A549 (cell line): ENCODE measurements at regions not wholly inside any gene's neighbourhood (a gene's known extent, or its start where the extent isn't known, plus 50 kb on each side); places are given as distances from the start of the nearest gene placed in this dataset.
"Not testable (repeated sequence)": the region's sequence is repeated elsewhere in the genome, so short reads cannot be mapped to it uniquely, and the experiment has no call there.

Experiments used
- ATAC-seq, 2 experiments: fragments of 200-7000 bp in 1 of 2; fragments of >200 bp in 1 of 2; cut with Nextera tagmentation in 1 of 2; cut with Tn5 transposase in 1 of 2; 3 replicates each; pipeline versions ENCODE4 v1.8.0 to v1.9.1; 2018 to 2020; ENCODE audit warnings: mild to moderate bottlenecking in 1 of 2, moderate library complexity in 1 of 2
- CTCF ChIA-PET: fragments of 300-600 bp; sonication (Branson Sonifier 250); formaldehyde crosslinking; extraction: SDS; loops from one replicate; lab custom pipeline; 2021; ENCODE audit warnings: antibody characterized with exemption, inconsistent platforms; lab: Yijun Ruan, JAX
- POLR2A ChIA-PET: fragments of 350-600 bp; formaldehyde crosslinking; extraction: SDS; loops from one replicate; lab custom pipeline; 2021; ENCODE audit warnings: antibody characterized with exemption, inconsistent platforms; lab: Yijun Ruan, JAX
- DNase-seq, 2 experiments: peaks; one replicate each; pipeline versions ENCODE4 v3.0.0 to v3.0.0-alpha.2; 2011 to 2016; ENCODE audit warnings: low read depth in 1 of 2, low spot score in 1 of 2
- FAIRE-seq: peaks from 2 replicates; lab custom pipeline; 2011; peaks lifted over from hg19 to GRCh38; lab: Jason Lieb, UNC
- H3K27ac ChIP-seq, 2 experiments: fragments of >200 bp; sonication (Bioruptor Twin); formaldehyde crosslinking; 3 replicates each; pipeline ENCODE4 v1.5.1; 2016 to 2017
- H3K4me1 ChIP-seq: fragments of >200 bp; sonication (Bioruptor Twin); formaldehyde crosslinking; 3 replicates; pipeline ENCODE4 v1.6.1; 2016
- H3K4me2 ChIP-seq: fragments of >200 bp; sonication (Bioruptor Twin); formaldehyde crosslinking; 3 replicates; pipeline ENCODE4 v1.6.1; 2016
- H3K4me3 ChIP-seq: fragments of >200 bp; sonication (Bioruptor Twin); formaldehyde crosslinking; 3 replicates; pipeline ENCODE4 v1.5.1; 2016
- H3K9me3 ChIP-seq: fragments of >200 bp; sonication (Bioruptor Twin); formaldehyde crosslinking; 3 replicates; pipeline ENCODE4 v1.6.1; 2016
- CBX2 ChIP-seq: fragments of 200-600 bp; sonication (generic); IDR thresholded peaks from 2 replicates; pipeline ENCODE4 v1.6.1; 2016; ENCODE audit warnings: low read depth, mild to moderate bottlenecking, borderline replicate concordance
- CBX8 ChIP-seq: fragments of 200-600 bp; sonication (generic); IDR thresholded peaks from 2 replicates; pipeline ENCODE4 v1.6.1; 2016
- CHD2 ChIP-seq: fragments of 150-350 bp; IDR thresholded peaks from 2 replicates; pipeline ENCODE4 v1.6.1; 2014; ENCODE audit warnings: low read length; ENCODE audit not compliant: partially characterized antibody
- CHD4 ChIP-seq: fragments of 200-600 bp; sonication (generic); IDR thresholded peaks from 2 replicates; pipeline ENCODE4 v1.6.1; 2016; ENCODE audit warnings: antibody characterized with exemption, mild to moderate bottlenecking, borderline replicate concordance
- EHF ChIP-seq: fragments of 250-450 bp; sonication (Bioruptor Pico); IDR thresholded peaks from 2 replicates; pipeline ENCODE4 v1.5.0; 2020; ENCODE audit warnings: mild to moderate bottlenecking
- EHMT2 ChIP-seq: fragments of 200-600 bp; sonication (generic); IDR thresholded peaks from 2 replicates; pipeline ENCODE4 v1.6.1; 2016; ENCODE audit warnings: antibody characterized with exemption, low read depth, mild to moderate bottlenecking, moderate library complexity
- EP300 ChIP-seq, 2 experiments: fragments of >200 bp; sonication (Bioruptor Twin); formaldehyde crosslinking; IDR thresholded peaks; 2 replicates in 1 of 2; 3 replicates in 1 of 2; pipeline ENCODE4 v1.6.1; 2016 to 2017
- GATA3 ChIP-seq: IDR thresholded peaks from 2 replicates; pipeline ENCODE4 v1.6.1; 2012; ENCODE audit warnings: borderline replicate concordance
- HDAC2 ChIP-seq: fragments of 200-600 bp; sonication (generic); IDR thresholded peaks from 2 replicates; pipeline ENCODE4 v1.6.1; 2016
- HOXB5 ChIP-seq: fragments of 250-450 bp; sonication (Bioruptor Pico); IDR thresholded peaks from 2 replicates; pipeline ENCODE4 v1.5.0; 2020; ENCODE audit warnings: mild to moderate bottlenecking, moderate library complexity
- JUN ChIP-seq, 2 experiments: fragments of >200 bp; sonication (Bioruptor Twin); formaldehyde crosslinking; IDR thresholded peaks; 2 replicates in 1 of 2; 3 replicates in 1 of 2; pipeline ENCODE4 v1.6.1; 2016 to 2017
- JUNB ChIP-seq: fragments of >200 bp; sonication (Bioruptor Twin); formaldehyde crosslinking; IDR thresholded peaks from 2 replicates; pipeline ENCODE4 v1.6.1; 2016
- MAFK ChIP-seq: fragments of 450-650 bp; IDR thresholded peaks from 2 replicates; pipeline ENCODE4 v1.6.1; 2014; ENCODE audit not compliant: partially characterized antibody
- MAZ ChIP-seq: fragments of 150-350 bp; IDR thresholded peaks from 2 replicates; pipeline ENCODE4 v1.6.1; 2014; ENCODE audit warnings: antibody characterized with exemption, low read depth, low read length, borderline replicate concordance
- MYC ChIP-seq: IDR thresholded peaks from 2 replicates; pipeline ENCODE4 v1.6.1; 2012; ENCODE audit warnings: mild to moderate bottlenecking, inconsistent platforms, low read length, improper control_type of control experiment, borderline replicate concordance
- NFE2L2 ChIP-seq: fragments of 150-350 bp; conservative IDR thresholded peaks from 2 replicates; pipeline ENCODE4 v1.6.1; 2014; ENCODE audit warnings: low read length
- NPAS2 ChIP-seq: fragments of 250-450 bp; sonication (Bioruptor Pico); IDR thresholded peaks from 2 replicates; pipeline ENCODE4 v1.8.0; 2022; ENCODE audit warnings: mild to moderate bottlenecking, moderate library complexity, borderline replicate concordance
- RAD21 ChIP-seq, 2 experiments: fragments of >200 bp in 1 of 2; sonication (Bioruptor Twin) in 1 of 2; formaldehyde crosslinking in 1 of 2; IDR thresholded peaks in 1 of 2; conservative IDR thresholded peaks in 1 of 2; 2 replicates in 1 of 2; 3 replicates in 1 of 2; pipeline ENCODE4 v1.6.1; 2012 to 2018; ENCODE audit warnings: inconsistent platforms in 1 of 2
- RARB ChIP-seq: fragments of 250-450 bp; sonication (Bioruptor Pico); IDR thresholded peaks from 2 replicates; pipeline ENCODE4 v1.8.0; 2021; ENCODE audit warnings: mild to moderate bottlenecking, moderate library complexity
- RCOR1 ChIP-seq: fragments of 150-350 bp; IDR thresholded peaks from 2 replicates; pipeline ENCODE4 v1.6.1; 2014; ENCODE audit warnings: antibody characterized with exemption, low read length, low read depth
- RNF2 ChIP-seq: fragments of 200-600 bp; sonication (generic); IDR thresholded peaks from 2 replicates; pipeline ENCODE4 v1.6.1; 2016; ENCODE audit warnings: low read depth, mild to moderate bottlenecking, antibody characterized with exemption, moderate library complexity, borderline replicate concordance
- SMC3 ChIP-seq: fragments of >200 bp; sonication (Bioruptor Twin); formaldehyde crosslinking; IDR thresholded peaks from 3 replicates; pipeline ENCODE4 v1.6.1; 2018; ENCODE audit warnings: inconsistent platforms
- SREBF2 ChIP-seq: fragments of 450-650 bp; IDR thresholded peaks from 2 replicates; pipeline ENCODE4 v1.6.1; 2014; ENCODE audit warnings: mild to moderate bottlenecking, moderate library complexity
- TFCP2L1 ChIP-seq: fragments of 250-450 bp; sonication (Bioruptor Pico); IDR thresholded peaks from 2 replicates; pipeline ENCODE4 v1.5.0; 2021; ENCODE audit warnings: mild to moderate bottlenecking
- ZFP36 ChIP-seq: fragments of 450-650 bp; IDR thresholded peaks from 2 replicates; pipeline ENCODE4 v1.6.1; 2014; ENCODE audit warnings: borderline replicate concordance; ENCODE audit not compliant: partially characterized antibody
- ZNF302 ChIP-seq: fragments of 250-450 bp; sonication (Bioruptor Pico); IDR thresholded peaks from 2 replicates; pipeline ENCODE4 v1.9.0; 2021; ENCODE audit warnings: inconsistent platforms, mild to moderate bottlenecking, moderate library complexity
- ZSCAN20 ChIP-seq: fragments of 250-450 bp; sonication (Bioruptor Pico); IDR thresholded peaks from 2 replicates; pipeline ENCODE4 v1.8.0; 2022; ENCODE audit warnings: mild to moderate bottlenecking, moderate library complexity
- WGBS: methylation state at CpG from one replicate; pipeline ENCODE4 v1.1.6; 2017; ENCODE audit errors: missing lambda C conversion rate; 5-methylcytosine and 5-hydroxymethylcytosine counted together
- TF ChIP-seq, protein P1 (sequence below): fragments of >200 bp; sonication (Bioruptor Twin); formaldehyde crosslinking; IDR thresholded peaks from 3 replicates; pipeline ENCODE4 v1.6.1; 2016
- TF ChIP-seq, protein P2 (sequence below): fragments of 150-350 bp; IDR thresholded peaks from 2 replicates; pipeline ENCODE4 v1.6.1; 2014; ENCODE audit warnings: low read depth, mild to moderate bottlenecking, low read length
- TF ChIP-seq, protein P3 (sequence below): IDR thresholded peaks from 2 replicates; pipeline ENCODE4 v1.6.1; 2012

DNA sequence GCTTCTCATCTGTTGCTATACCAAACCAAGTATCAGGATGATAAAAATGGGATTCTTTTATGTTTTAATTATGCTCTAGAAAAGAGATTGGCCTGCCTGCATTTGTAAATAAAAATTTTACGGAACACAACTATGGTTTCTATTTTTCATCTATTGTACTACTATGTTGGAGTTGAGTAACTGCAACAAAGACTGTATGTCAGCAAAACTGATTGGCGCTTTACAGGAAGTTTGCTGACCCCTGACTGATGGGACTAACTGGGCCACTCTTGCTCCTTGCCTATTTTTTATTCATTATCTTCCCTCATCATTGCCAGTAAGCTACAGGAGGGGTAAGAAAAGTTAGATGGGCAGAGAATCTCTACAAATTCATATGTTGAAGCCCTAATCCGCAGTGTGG, 242.3 kb downstream of the FSIP2 start:
- H3K4me3 ChIP-seq: no peak overlapping the region
- WGBS: 71% methylated on average over 3 of the region's 3 CpGs
- ATAC-seq: no peak
- no peaks in the 10 kb centered on the region for H3K4me1 ChIP-seq
- no peak for FAIRE-seq
- no peak for TF ChIP-seq JUNB
- no peak for TF ChIP-seq TFCP2L1 (CRISPR knock-in tag)
- TF ChIP-seq SMC3: no peak
- TF ChIP-seq MYC: no peak
- TF ChIP-seq RAD21 (conservative IDR thresholded peaks at IDR 0.05 in 1 of 2, IDR thresholded peaks at IDR 0.05 in 1 of 2): no peak
- no peak for TF ChIP-seq CHD2
- TF ChIP-seq RARB: no peak
- TF ChIP-seq ZNF302: no peak
- no peak for TF ChIP-seq RNF2
- TF ChIP-seq, all 56 proteins: peak for 0
- Histone ChIP-seq H3K9me3 (no peaks in the 10 kb centered on the region), H3K27ac (no peak overlapping the region), H3K4me2 (no peak overlapping the region)
- DNase-seq: no peak
- POLR2A ChIA-PET: no interaction called here
- CTCF ChIA-PET: interaction anchor here (1.0 kb wide), 1 partner anchor 9 kb away, joined by 4 read pairs; no protein-coding TSS in a partner anchor

DNA sequence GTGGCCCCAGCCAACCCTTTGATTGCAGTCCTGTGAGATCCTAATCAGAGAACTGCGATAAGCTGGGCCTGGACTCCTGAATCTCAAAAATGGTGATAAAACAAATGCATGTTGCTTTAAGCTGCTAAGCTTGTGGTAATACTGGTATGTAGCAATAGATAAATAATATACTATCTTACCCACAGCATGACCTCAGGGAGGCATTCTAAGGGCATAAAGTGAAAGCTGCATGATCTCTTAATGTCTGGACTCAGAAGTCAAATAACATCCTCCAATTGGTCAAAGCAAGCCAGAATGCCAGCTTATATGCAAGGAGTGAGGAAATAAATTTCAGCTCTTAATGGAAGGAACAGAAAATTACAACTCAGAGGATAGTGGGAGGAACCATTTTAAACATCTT, 246.1 kb downstream of the FSIP2 start:
- Histone ChIP-seq H3K9me3 (no peaks in the 10 kb centered on the region), H3K4me3 (no peak overlapping the region), H3K4me2 (no peak overlapping the region), H3K4me1 (no peaks in the 10 kb centered on the region), H3K27ac (no peak overlapping the region)
- ChIA-PET CTCF (no interaction called here), POLR2A (no interaction called here)
- no peak for DNase-seq
- TF ChIP-seq CBX8: no peak
- TF ChIP-seq TFCP2L1 (CRISPR knock-in tag): no peak
- TF ChIP-seq, protein P1, sequence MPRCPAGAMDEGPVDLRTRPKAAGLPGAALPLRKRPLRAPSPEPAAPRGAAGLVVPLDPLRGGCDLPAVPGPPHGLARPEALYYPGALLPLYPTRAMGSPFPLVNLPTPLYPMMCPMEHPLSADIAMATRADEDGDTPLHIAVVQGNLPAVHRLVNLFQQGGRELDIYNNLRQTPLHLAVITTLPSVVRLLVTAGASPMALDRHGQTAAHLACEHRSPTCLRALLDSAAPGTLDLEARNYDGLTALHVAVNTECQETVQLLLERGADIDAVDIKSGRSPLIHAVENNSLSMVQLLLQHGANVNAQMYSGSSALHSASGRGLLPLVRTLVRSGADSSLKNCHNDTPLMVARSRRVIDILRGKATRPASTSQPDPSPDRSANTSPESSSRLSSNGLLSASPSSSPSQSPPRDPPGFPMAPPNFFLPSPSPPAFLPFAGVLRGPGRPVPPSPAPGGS: no peak
- TF ChIP-seq NFE2L2: no peak
- TF ChIP-seq, protein P2, sequence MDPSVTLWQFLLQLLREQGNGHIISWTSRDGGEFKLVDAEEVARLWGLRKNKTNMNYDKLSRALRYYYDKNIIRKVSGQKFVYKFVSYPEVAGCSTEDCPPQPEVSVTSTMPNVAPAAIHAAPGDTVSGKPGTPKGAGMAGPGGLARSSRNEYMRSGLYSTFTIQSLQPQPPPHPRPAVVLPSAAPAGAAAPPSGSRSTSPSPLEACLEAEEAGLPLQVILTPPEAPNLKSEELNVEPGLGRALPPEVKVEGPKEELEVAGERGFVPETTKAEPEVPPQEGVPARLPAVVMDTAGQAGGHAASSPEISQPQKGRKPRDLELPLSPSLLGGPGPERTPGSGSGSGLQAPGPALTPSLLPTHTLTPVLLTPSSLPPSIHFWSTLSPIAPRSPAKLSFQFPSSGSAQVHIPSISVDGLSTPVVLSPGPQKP: no peak
- TF ChIP-seq EHF (CRISPR knock-in tag): no peak
- no peak for TF ChIP-seq MAFK
- no peak for TF ChIP-seq EHMT2
- no peak for TF ChIP-seq SREBF2
- TF ChIP-seq CHD4: no peak
- no peak for TF ChIP-seq HDAC2
- ATAC-seq: no peak
- FAIRE-seq: no peak
- 87% methylated on average over 1 of the region's 1 CpG for WGBS

DNA sequence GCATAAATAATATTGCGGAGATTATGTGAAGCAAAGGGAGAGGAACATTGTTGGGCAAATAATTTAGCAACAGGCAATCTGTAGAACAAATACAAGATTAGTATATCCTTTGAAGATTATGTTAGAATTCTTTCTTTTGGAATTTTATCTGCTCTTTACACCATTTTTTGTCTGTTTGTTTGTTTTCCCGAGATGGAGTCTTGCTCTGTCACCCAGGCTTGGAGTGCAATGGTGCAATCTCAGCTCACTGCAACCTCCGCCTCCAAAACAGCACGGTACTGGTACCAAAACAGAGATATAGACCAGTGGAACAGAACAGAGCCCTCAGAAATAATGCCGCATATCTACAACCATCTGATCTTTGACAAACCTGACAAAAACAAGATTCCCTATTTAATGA, 250.3 kb downstream of the FSIP2 start:
- H3K27ac ChIP-seq, FAIRE-seq, H3K4me3 ChIP-seq, CTCF ChIA-PET, POLR2A ChIA-PET, H3K9me3 ChIP-seq, H3K4me2 ChIP-seq, H3K4me1 ChIP-seq, DNase-seq, ATAC-seq: not testable (repeated sequence)
- 65% methylated on average over 5 of the region's 5 CpGs for WGBS

DNA sequence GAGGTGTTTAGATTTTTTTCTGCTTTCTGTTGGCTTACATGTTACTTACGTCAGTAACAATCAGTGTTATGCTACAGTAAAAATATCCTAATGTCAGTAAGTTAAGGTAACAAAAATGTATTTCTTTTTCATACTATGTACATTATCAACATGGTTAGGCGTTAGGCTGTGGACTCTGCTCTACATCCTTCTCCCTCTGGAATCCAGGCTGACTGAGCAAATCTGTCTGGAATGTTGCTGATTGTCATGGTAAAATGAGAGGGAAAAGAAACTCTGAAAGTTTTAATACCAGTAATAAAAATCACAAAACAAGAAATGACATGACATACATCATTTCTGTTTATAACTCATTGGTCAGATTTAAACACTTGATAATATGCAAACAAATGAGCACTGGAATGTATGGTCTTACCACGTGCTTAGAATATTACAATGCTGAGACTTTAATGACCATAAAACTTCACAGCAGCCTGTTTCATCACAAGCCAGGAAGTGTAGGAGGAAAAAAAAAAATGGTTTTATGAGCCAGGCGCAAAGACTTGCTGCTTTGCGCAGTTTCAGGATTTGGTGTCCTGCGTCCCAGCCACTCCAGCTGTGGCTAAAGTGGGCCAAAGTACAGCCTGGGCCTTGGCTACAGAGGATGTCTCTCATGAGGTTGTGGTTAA, 252.4 kb downstream of the FSIP2 start:
- FAIRE-seq: no peak
- no peaks in the 10 kb centered on the region for H3K4me1 ChIP-seq
- WGBS: 71% methylated on average over 6 of the region's 6 CpGs
- H3K9me3 ChIP-seq: no peaks in the 10 kb centered on the region
- ATAC-seq: no peak
- H3K27ac ChIP-seq: no peak overlapping the region
- ChIA-PET CTCF (no interaction called here), POLR2A (no interaction called here)
- DNase-seq: no peak
- H3K4me3 ChIP-seq: no peak overlapping the region
- no peak overlapping the region for H3K4me2 ChIP-seq
- TF ChIP-seq CBX2: no peak
- no peak for TF ChIP-seq NPAS2 (CRISPR knock-in tag)
- TF ChIP-seq GATA3: no peak
- no peak for TF ChIP-seq ZFP36
- TF ChIP-seq HOXB5 (CRISPR knock-in tag): no peak
- TF ChIP-seq, protein P3, sequence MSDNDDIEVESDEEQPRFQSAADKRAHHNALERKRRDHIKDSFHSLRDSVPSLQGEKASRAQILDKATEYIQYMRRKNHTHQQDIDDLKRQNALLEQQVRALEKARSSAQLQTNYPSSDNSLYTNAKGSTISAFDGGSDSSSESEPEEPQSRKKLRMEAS: no peak
- no peak for TF ChIP-seq JUNB
- TF ChIP-seq EP300 (IDR thresholded peaks at IDR 0.05): no peak
- no peak for TF ChIP-seq MAZ
- TF ChIP-seq, protein P1: no peak
- no peak for TF ChIP-seq ZSCAN20 (CRISPR knock-in tag)
- TF ChIP-seq JUN (IDR thresholded peaks at IDR 0.05): no peak
- no peak for TF ChIP-seq EHF (CRISPR knock-in tag)
- no peak for TF ChIP-seq RCOR1
